ENCODE measurements at regions not wholly inside any gene's neighbourhood (a gene's known extent, or its start where the extent isn't known, plus 50 kb on each side); places are given as distances from the start of the nearest gene placed in this dataset.
"Not testable (repeated sequence)": the region's sequence is repeated elsewhere in the genome, so short reads cannot be mapped to it uniquely, and the experiment has no call there.

GRCh38 chr16:29111421-29111820 is 126.6 kb downstream of the LAT start:
- DNase-seq (ENCODE audit: low read depth): no peak
- in situ Hi-C loops (cut with HindIII; ENCODE audit: low sequenced_read_pairs): no loop called here

GRCh38 chr16:29108625-29109169 is 123.8 kb downstream of the LAT start:
- in situ Hi-C loops (cut with HindIII; ENCODE audit: low sequenced_read_pairs); H3K4me3 ChIP-seq (ENCODE audit: low read depth, low read length); DNase-seq (ENCODE audit: low read depth): not testable (repeated sequence)

More at GRCh38 chr16:29111421-29111820, 126.6 kb downstream of the LAT start:
- TF ChIP-seq CTCF (IDR thresholded peaks at IDR 0.05; ENCODE audit: low read depth, low read length, missing control alignments): no peak
- H3K4me3 ChIP-seq (ENCODE audit: low read depth, low read length): no peak overlapping the region

GRCh38 chr16:29107299-29107698 is 122.4 kb downstream of the LAT start:
- TF ChIP-seq CTCF (IDR thresholded peaks at IDR 0.05; ENCODE audit: low read depth, low read length, missing control alignments): no peak
- in situ Hi-C loops (cut with HindIII; ENCODE audit: low sequenced_read_pairs): no loop called here
- DNase-seq (ENCODE audit: low read depth): no peak
- H3K4me3 ChIP-seq (ENCODE audit: low read depth, low read length): no peak overlapping the region

- in situ Hi-C loops (cut with HindIII; ENCODE audit: low sequenced_read_pairs); DNase-seq (ENCODE audit: low read depth); H3K4me3 ChIP-seq (ENCODE audit: low read depth, low read length): not testable (repeated sequence)
These were observed 121.5 kb downstream of the LAT start for GRCh38 chr16:29106259-29106908.

GRCh38 chr16:29104600-29104999 is 119.7 kb downstream of the LAT start:
- in situ Hi-C loops (cut with HindIII; ENCODE audit: low sequenced_read_pairs); DNase-seq (ENCODE audit: low read depth); H3K4me3 ChIP-seq (ENCODE audit: low read depth, low read length): not testable (repeated sequence)

GRCh38 chr16:29097965-29098364 is 113.1 kb downstream of the LAT start:
- H3K4me3 ChIP-seq (ENCODE audit: low read depth, low read length); DNase-seq (ENCODE audit: low read depth); in situ Hi-C loops (cut with HindIII; ENCODE audit: low sequenced_read_pairs): not testable (repeated sequence)

GRCh38 chr16:29094729-29095624 is 110.1 kb downstream of the LAT start:
- DNase-seq (ENCODE audit: low read depth); H3K4me3 ChIP-seq (ENCODE audit: low read depth, low read length); in situ Hi-C loops (cut with HindIII; ENCODE audit: low sequenced_read_pairs): not testable (repeated sequence)

- DNase-seq (ENCODE audit: low read depth); H3K4me3 ChIP-seq (ENCODE audit: low read depth, low read length); in situ Hi-C loops (cut with HindIII; ENCODE audit: low sequenced_read_pairs): not testable (repeated sequence)
These were observed 109.5 kb downstream of the LAT start for GRCh38 chr16:29094325-29094724.

- DNase-seq (ENCODE audit: low read depth); H3K4me3 ChIP-seq (ENCODE audit: low read depth, low read length); in situ Hi-C loops (cut with HindIII; ENCODE audit: low sequenced_read_pairs): not testable (repeated sequence)
These were observed 104.8 kb downstream of the LAT start for GRCh38 chr16:29089679-29090078.

GRCh38 chr16:29087673-29088072 is 102.8 kb downstream of the LAT start:
- H3K4me3 ChIP-seq (ENCODE audit: low read depth, low read length); DNase-seq (ENCODE audit: low read depth); in situ Hi-C loops (cut with HindIII; ENCODE audit: low sequenced_read_pairs): not testable (repeated sequence)

GRCh38 chr16:29081829-29082639 is 97.2 kb downstream of the LAT start:
- H3K4me3 ChIP-seq (ENCODE audit: low read depth, low read length): peak overlapping the region; percentile 23
- DNase-seq (ENCODE audit: low read depth): peak; percentile 0
- in situ Hi-C loops (cut with HindIII; ENCODE audit: low sequenced_read_pairs): not testable (repeated sequence)

GRCh38 chr16:29074554-29075402 is 89.9 kb downstream of the LAT start:
- DNase-seq (ENCODE audit: low read depth): peak; percentile 2
- peak overlapping the region; percentile 23 for H3K4me3 ChIP-seq (ENCODE audit: low read depth, low read length)
- in situ Hi-C loops (cut with HindIII; ENCODE audit: low sequenced_read_pairs): not testable (repeated sequence)

- not testable (repeated sequence) for DNase-seq (ENCODE audit: low read depth)
These were observed 77.4 kb downstream of the LAT start for GRCh38 chr16:29062235-29062634.

More at GRCh38 chr16:29062235-29062634, 77.4 kb downstream of the LAT start:
- H3K4me3 ChIP-seq (ENCODE audit: low read depth, low read length); in situ Hi-C loops (cut with HindIII; ENCODE audit: low sequenced_read_pairs): not testable (repeated sequence)

Data from astrocyte of the cerebellum (primary cell).